HepG2 (cell line): ENCODE measurements at regions not wholly inside any gene's neighbourhood (a gene's known extent, or its start where the extent isn't known, plus 50 kb on each side); places are given as distances from the start of the nearest gene placed in this dataset.

Source experiments
- ATAC-seq: fragments of 200-7000 bp; cut with Tn5 transposase; 3 replicates; pipeline ENCODE4 v1.9.1; 2020; ENCODE audit warnings: mild to moderate bottlenecking, moderate library complexity
- BruUV-seq: library from RNA; stranded (reverse); fragments of 400-500 nt; replicated peaks from 2 replicates; lab custom pipeline; 2021; lab: Mats Ljungman, UMichigan
- CTCF ChIA-PET: fragments of 300-600 bp; formaldehyde crosslinking; extraction: SDS; loops from one replicate; lab custom pipeline; 2021; ENCODE audit warnings: low total read pairs, inconsistent platforms, low intra/inter-chr PET ratio; lab: Yijun Ruan, JAX
- POLR2A ChIA-PET: fragments of 350-600 bp; sonication (Branson Sonifier 250); formaldehyde crosslinking; loops from one replicate; lab custom pipeline; 2020; ENCODE audit warnings: antibody characterized with exemption, inconsistent platforms; lab: Yijun Ruan, JAX
- DNase-seq: peaks from one replicate; pipeline ENCODE4 v3.0.0-alpha.2; 2015; ENCODE audit warnings: low spot score
- FAIRE-seq: peaks from 3 replicates; lab custom pipeline; 2011; peaks lifted over from hg19 to GRCh38; lab: Jason Lieb, UNC
- H2AFZ ChIP-seq: one replicate; pipeline ENCODE4 v1.6.1; 2011; ENCODE audit warnings: low read length, inconsistent platforms
- H3K27ac ChIP-seq: fragments of 300-600 bp; 3 replicates; pipeline ENCODE4 v1.8.0; 2011; ENCODE audit warnings: mixed run types, mild to moderate bottlenecking, mixed read lengths, low read length, inconsistent platforms; ENCODE audit not compliant: insufficient read depth; ENCODE audit errors: extremely low read length
- H3K27me3 ChIP-seq, 2 experiments: fragments of 200-600 bp in 1 of 2; 2 replicates in 1 of 2; 3 replicates in 1 of 2; pipeline versions ENCODE4 v1.6.0 to v1.8.0; 2011; ENCODE audit warnings: low read length in 2 of 2, mild to moderate bottlenecking in 2 of 2, moderate library complexity in 2 of 2, inconsistent platforms in 1 of 2; ENCODE audit not compliant: insufficient read depth in 2 of 2, control insufficient read depth in 1 of 2
- H3K36me3 ChIP-seq, 2 experiments: fragments of 200-600 bp in 1 of 2; replicated peaks in 1 of 2; 2 replicates in 1 of 2; 3 replicates in 1 of 2; pipeline versions ENCODE4 v1.5.1 to v1.8.0; 2011; ENCODE audit warnings: low read length in 2 of 2, inconsistent platforms in 1 of 2; ENCODE audit not compliant: insufficient read depth in 2 of 2, control insufficient read depth in 1 of 2
- H3K4me1 ChIP-seq: 2 replicates; pipeline ENCODE4 v1.5.1; 2012; ENCODE audit warnings: low read length, inconsistent platforms; ENCODE audit not compliant: insufficient read depth
- H3K4me2 ChIP-seq: 2 replicates; pipeline ENCODE4 v1.6.0; 2011; ENCODE audit warnings: low read depth, low read length, inconsistent platforms
- H3K4me3 ChIP-seq, 3 experiments: fragments of 200-600 bp in 1 of 3; sonication (generic), shearing (Covaris generic) in 1 of 3; replicated peaks in 1 of 3; 2 replicates each; pipeline ENCODE4 v1.5.1; 2011 to 2016; ENCODE audit warnings: low read length in 3 of 3, inconsistent platforms in 2 of 3, low read depth in 2 of 3, mild to moderate bottlenecking in 2 of 3, control low read depth in 1 of 3, mixed read lengths in 1 of 3; ENCODE audit not compliant: insufficient read depth in 1 of 3
- H3K79me2 ChIP-seq: one replicate; pipeline ENCODE4 v1.6.1; 2011; ENCODE audit warnings: low read length, inconsistent platforms; ENCODE audit not compliant: insufficient read depth
- H3K9ac ChIP-seq: 2 replicates; pipeline ENCODE4 v1.6.0; 2011; ENCODE audit warnings: mild to moderate bottlenecking, low read depth, low read length, inconsistent platforms; ENCODE audit not compliant: insufficient read depth
- H3K9me3 ChIP-seq: 2 replicates; pipeline ENCODE4 v1.5.1; 2012; ENCODE audit warnings: mild to moderate bottlenecking, low read length
- H4K20me1 ChIP-seq: 2 replicates; pipeline ENCODE4 v1.6.0; 2011; ENCODE audit warnings: inconsistent platforms, mild to moderate bottlenecking, low read length, moderate library complexity; ENCODE audit not compliant: insufficient read depth
- CBX5 ChIP-seq: sonication (generic); formaldehyde crosslinking; IDR thresholded peaks from 2 replicates; pipeline ENCODE4 v1.4.0; 2020; ENCODE audit warnings: missing genetic modification reagents, borderline replicate concordance
- HHEX ChIP-seq: IDR thresholded peaks from 2 replicates; pipeline ENCODE4 v1.6.1; 2016; ENCODE audit warnings: control low read depth
- HOXD1 ChIP-seq: sonication (generic); formaldehyde crosslinking; IDR thresholded peaks from 2 replicates; pipeline ENCODE4 v1.5.0; 2020; ENCODE audit warnings: missing genetic modification reagents
- KDM5B ChIP-seq: sonication (generic); formaldehyde crosslinking; IDR thresholded peaks from 2 replicates; pipeline ENCODE4 v1.4.0; 2020; ENCODE audit warnings: missing genetic modification reagents, mild to moderate bottlenecking, borderline replicate concordance
- PHF21A ChIP-seq: sonication (generic); formaldehyde crosslinking; IDR thresholded peaks from 2 replicates; pipeline ENCODE4 v1.5.0; 2020; ENCODE audit warnings: mild to moderate bottlenecking, missing genetic modification reagents
- SAP130 ChIP-seq: IDR thresholded peaks from 2 replicates; pipeline ENCODE4 v1.6.1; 2016; ENCODE audit warnings: low read depth
- ZFP37 ChIP-seq: sonication (generic); formaldehyde crosslinking; IDR thresholded peaks from 2 replicates; pipeline ENCODE4 v1.4.0; 2020; ENCODE audit warnings: missing genetic modification reagents, borderline replicate concordance
- ZKSCAN8 ChIP-seq: IDR thresholded peaks from 2 replicates; pipeline ENCODE4 v1.6.1; 2016; ENCODE audit warnings: borderline replicate concordance, missing genetic modification reagents, missing compliant biosample characterization
- ZNF138 ChIP-seq: sonication (generic); formaldehyde crosslinking; IDR thresholded peaks from 2 replicates; pipeline ENCODE4 v1.5.0; 2020; ENCODE audit warnings: mild to moderate bottlenecking, low read depth, missing genetic modification reagents
- ZNF264 ChIP-seq: sonication (generic); formaldehyde crosslinking; IDR thresholded peaks from 2 replicates; pipeline ENCODE4 v1.4.0; 2020; ENCODE audit warnings: missing genetic modification reagents
- ZNF274 ChIP-seq: sonication (generic); formaldehyde crosslinking; IDR thresholded peaks from 2 replicates; pipeline ENCODE4 v1.5.1; 2020; ENCODE audit warnings: mild to moderate bottlenecking, missing genetic modification reagents
- ZNF350 ChIP-seq: sonication (generic); formaldehyde crosslinking; IDR thresholded peaks from 2 replicates; pipeline ENCODE4 v1.4.0; 2020; ENCODE audit warnings: mild to moderate bottlenecking, low read depth, missing genetic modification reagents, borderline replicate concordance
- ZNF670 ChIP-seq: sonication (generic); formaldehyde crosslinking; IDR thresholded peaks from 2 replicates; pipeline ENCODE4 v1.8.0; 2022; ENCODE audit warnings: mild to moderate bottlenecking, missing genetic modification reagents, borderline replicate concordance
- ZNF891 ChIP-seq: sonication (generic); formaldehyde crosslinking; IDR thresholded peaks from 2 replicates; pipeline ENCODE4 v1.5.0; 2020; ENCODE audit warnings: mild to moderate bottlenecking, missing genetic modification reagents
- ZSCAN12 ChIP-seq: sonication (generic); formaldehyde crosslinking; IDR thresholded peaks from 2 replicates; pipeline ENCODE4 v1.9.0; 2021; ENCODE audit warnings: mild to moderate bottlenecking, missing genetic modification reagents
- WGBS: methylation state at CpG from one replicate; pipeline ENCODE4 v1.1.6; 2017; ENCODE audit warnings: low lambda C conversion rate; 5-methylcytosine and 5-hydroxymethylcytosine counted together
- in situ Hi-C: cut with HindIII; loops from 2 replicates; pipeline ENCODE4 v1.10.0; 2017; ENCODE audit warnings: low pct_unique_long_range_greater_than_20kb; ENCODE audit not compliant: extremely low pct_ligation_motif_present
- intact Hi-C: fragments of 100-400 bp; cut with micrococcal nuclease; formaldehyde crosslinking; loops from one replicate; pipeline ENCODE4 v1.10.0; 2022; ENCODE audit not compliant: unreplicated experiment
- TF ChIP-seq, protein P1 (sequence below): IDR thresholded peaks from 2 replicates; pipeline ENCODE4 v1.6.1; 2016
- TF ChIP-seq, protein P2 (sequence below): sonication (generic); formaldehyde crosslinking; IDR thresholded peaks from 2 replicates; pipeline ENCODE4 v1.8.0; 2022; ENCODE audit warnings: mild to moderate bottlenecking, missing genetic modification reagents, moderate library complexity

DNA sequence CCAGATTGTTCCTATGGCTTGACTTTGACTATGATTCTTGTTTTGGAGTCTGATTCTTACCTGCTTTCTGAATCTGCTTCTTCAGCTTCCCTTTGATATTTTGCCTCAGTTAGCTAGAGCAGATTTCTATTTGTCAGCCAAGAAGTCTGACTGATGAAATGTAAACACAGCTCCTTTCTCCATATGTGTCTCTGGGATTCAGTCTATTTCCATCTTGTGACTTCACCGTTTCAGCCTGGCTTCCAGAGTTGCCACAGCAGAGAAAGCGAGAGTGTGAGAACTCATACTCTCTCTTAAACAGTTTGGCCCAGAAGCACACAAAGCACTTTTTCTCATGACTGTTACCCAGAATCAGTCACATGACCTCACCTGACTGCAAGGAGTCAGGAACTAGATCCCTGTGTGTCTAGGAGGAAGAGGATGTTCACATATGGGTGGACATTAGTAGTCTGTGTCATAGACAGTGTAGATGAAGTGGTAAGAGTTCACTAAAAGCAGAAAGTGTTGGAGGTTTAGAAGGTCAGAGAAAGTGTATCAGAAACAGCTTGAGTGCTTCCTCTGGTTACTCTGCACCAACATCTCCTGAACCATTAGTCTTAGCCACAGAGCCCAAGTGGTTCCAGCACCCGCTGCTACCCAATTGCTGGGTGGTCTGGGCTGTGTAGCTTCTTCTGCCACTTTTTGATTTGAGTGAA lies 103.4 kb upstream of the CDK6 start:
- no peak overlapping the region for H2AFZ ChIP-seq
- H4K20me1 ChIP-seq = no peaks in the 10 kb centered on the region
- H3K27me3 ChIP-seq = 0 out of 5 replicates have a peak, but pooled peaks cover 0 to 8% of the 10 kb centered on the region in 2 experiments
- no peaks in the 10 kb centered on the region for H3K79me2 ChIP-seq
- no peak for TF ChIP-seq ZNF264 (CRISPR knock-in tag)
- TF ChIP-seq ZNF274 (CRISPR knock-in tag) = 0 out of 2 replicates have a peak, but pooled peaks have one; percentile 30
- 2% methylated on average over 2 of the region's 3 CpGs for WGBS
- no peak for ATAC-seq
- BruUV-seq = no TSS peak
- no peak overlapping the region for H3K27ac ChIP-seq
- no peak overlapping the region for H3K4me2 ChIP-seq
- H3K4me3 ChIP-seq = no peak overlapping the region
- ChIA-PET POLR2A (no interaction called here), CTCF (no interaction called here)
- H3K9ac ChIP-seq = no peak overlapping the region
- intact Hi-C loops (no loop called here), in situ Hi-C loops (no loop called here)
- H3K9me3 ChIP-seq = no peaks in the 10 kb centered on the region
- no peaks in the 10 kb centered on the region for H3K4me1 ChIP-seq
- no peak for DNase-seq
- FAIRE-seq = no peak
- H3K36me3 ChIP-seq = no peaks in the 10 kb centered on the region

DNA sequence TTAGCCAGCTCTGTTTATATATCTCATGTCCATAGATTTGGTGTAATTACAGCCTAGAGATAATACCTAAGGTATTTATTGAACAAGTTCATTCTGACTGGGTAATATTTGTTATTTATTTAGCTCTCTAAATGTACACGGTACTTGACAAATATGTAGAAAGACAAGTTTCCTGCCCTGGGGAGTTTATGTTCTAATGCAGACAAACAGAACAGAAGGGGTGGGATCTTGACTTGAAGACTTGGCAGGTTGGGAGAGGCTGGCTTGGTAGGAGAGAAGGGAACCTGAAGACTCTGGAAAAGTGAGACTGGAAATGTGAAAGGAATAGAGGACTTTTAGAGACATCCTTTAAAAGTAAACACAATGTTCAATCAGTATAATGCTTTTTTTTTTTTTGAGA lies 97.7 kb upstream of the CDK6 start:
- in situ Hi-C loops = no loop called here
- intact Hi-C loops = loop anchor here (5.0 kb wide), 1 partner anchor 37 kb away; no protein-coding TSS in a partner anchor
- no peaks in the 10 kb centered on the region for H3K36me3 ChIP-seq
- peaks cover 0 to 3% of the 10 kb centered on the region in 2 experiments; a peak in 1 of 5 replicates for H3K27me3 ChIP-seq
- H3K79me2 ChIP-seq = no peaks in the 10 kb centered on the region
- no peak for DNase-seq
- 0% methylated on average over 1 of the region's 1 CpG for WGBS
- no peaks in the 10 kb centered on the region for H4K20me1 ChIP-seq
- no peak for TF ChIP-seq KDM5B (CRISPR knock-in tag)
- no peak for TF ChIP-seq ZFP37 (CRISPR knock-in tag)
- no peak for TF ChIP-seq HOXD1 (CRISPR knock-in tag)
- TF ChIP-seq, protein P1, sequence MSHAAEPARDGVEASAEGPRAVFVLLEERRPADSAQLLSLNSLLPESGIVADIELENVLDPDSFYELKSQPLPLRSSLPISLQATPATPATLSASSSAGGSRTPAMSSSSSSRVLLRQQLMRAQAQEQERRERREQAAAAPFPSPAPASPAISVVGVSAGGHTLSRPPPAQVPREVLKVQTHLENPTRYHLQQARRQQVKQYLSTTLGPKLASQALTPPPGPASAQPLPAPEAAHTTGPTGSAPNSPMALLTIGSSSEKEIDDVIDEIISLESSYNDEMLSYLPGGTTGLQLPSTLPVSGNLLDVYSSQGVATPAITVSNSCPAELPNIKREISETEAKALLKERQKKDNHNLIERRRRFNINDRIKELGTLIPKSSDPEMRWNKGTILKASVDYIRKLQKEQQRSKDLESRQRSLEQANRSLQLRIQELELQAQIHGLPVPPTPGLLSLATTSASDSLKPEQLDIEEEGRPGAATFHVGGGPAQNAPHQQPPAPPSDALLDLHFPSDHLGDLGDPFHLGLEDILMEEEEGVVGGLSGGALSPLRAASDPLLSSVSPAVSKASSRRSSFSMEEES (CRISPR knock-in tag) = no peak
- TF ChIP-seq, protein P2, sequence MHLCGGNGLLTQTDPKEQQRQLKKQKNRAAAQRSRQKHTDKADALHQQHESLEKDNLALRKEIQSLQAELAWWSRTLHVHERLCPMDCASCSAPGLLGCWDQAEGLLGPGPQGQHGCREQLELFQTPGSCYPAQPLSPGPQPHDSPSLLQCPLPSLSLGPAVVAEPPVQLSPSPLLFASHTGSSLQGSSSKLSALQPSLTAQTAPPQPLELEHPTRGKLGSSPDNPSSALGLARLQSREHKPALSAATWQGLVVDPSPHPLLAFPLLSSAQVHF (CRISPR knock-in tag) = no peak
- TF ChIP-seq PHF21A (CRISPR knock-in tag) = no peak
- no peak for TF ChIP-seq ZNF891 (CRISPR knock-in tag)
- TF ChIP-seq ZKSCAN8 = no peak
- no peak for TF ChIP-seq ZSCAN12
- no peak for TF ChIP-seq ZNF138 (CRISPR knock-in tag)
- TF ChIP-seq ZNF670 (CRISPR knock-in tag) = no peak
- no peak for TF ChIP-seq CBX5 (CRISPR knock-in tag)
- no peak for TF ChIP-seq HHEX (CRISPR knock-in tag)
- TF ChIP-seq ZNF350 (CRISPR knock-in tag) = no peak
- no peak for TF ChIP-seq SAP130 (CRISPR knock-in tag)
- H3K4me2 ChIP-seq = no peak overlapping the region
- H3K27ac ChIP-seq = no peak overlapping the region
- H3K9me3 ChIP-seq = no peaks in the 10 kb centered on the region
- H2AFZ ChIP-seq = no peak overlapping the region
- ChIA-PET POLR2A (no interaction called here), CTCF (no interaction called here)
- H3K4me1 ChIP-seq = no peaks in the 10 kb centered on the region
- no TSS peak for BruUV-seq
- no peak overlapping the region for H3K4me3 ChIP-seq
- no peak for FAIRE-seq
- H3K9ac ChIP-seq = no peak overlapping the region
- no peak for ATAC-seq
